C4-2B (cell line): ENCODE measurements at regions not wholly inside any gene's neighbourhood (a gene's known extent, or its start where the extent isn't known, plus 50 kb on each side); places are given as distances from the start of the nearest gene placed in this dataset.

Source experiments
- ZFX ChIP-seq: fragments of 450-650 bp; IDR thresholded peaks from 2 replicates; pipeline ENCODE4 v1.6.1; 2017
- TF ChIP-seq, protein P1 (sequence below): fragments of 450-650 bp; conservative IDR thresholded peaks from 2 replicates; pipeline ENCODE4 v1.5.1; 2017; ENCODE audit warnings: mild to moderate bottlenecking

DNA sequence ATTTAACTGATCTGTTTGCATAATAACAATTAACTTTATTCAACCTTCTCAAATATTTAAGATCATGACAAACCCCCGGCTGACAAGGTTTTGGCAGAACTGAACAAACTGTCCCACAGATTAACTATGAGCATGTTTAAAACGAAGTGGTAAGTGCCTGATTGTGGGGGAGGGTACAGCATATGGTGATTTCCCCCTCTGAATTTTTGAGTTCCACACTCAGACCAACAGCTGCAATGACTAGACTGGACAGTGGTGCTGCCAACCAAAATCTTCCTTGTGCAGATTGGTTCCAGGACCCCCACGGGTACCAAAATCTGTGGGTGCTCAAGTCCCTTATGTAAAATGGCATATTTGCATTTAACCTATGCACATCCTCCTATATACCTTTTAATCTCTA lies 449.5 kb downstream of the SHQ1 start:
- TF ChIP-seq, protein P1, sequence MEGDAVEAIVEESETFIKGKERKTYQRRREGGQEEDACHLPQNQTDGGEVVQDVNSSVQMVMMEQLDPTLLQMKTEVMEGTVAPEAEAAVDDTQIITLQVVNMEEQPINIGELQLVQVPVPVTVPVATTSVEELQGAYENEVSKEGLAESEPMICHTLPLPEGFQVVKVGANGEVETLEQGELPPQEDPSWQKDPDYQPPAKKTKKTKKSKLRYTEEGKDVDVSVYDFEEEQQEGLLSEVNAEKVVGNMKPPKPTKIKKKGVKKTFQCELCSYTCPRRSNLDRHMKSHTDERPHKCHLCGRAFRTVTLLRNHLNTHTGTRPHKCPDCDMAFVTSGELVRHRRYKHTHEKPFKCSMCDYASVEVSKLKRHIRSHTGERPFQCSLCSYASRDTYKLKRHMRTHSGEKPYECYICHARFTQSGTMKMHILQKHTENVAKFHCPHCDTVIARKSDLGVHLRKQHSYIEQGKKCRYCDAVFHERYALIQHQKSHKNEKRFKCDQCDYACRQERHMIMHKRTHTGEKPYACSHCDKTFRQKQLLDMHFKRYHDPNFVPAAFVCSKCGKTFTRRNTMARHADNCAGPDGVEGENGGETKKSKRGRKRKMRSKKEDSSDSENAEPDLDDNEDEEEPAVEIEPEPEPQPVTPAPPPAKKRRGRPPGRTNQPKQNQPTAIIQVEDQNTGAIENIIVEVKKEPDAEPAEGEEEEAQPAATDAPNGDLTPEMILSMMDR, result no peak
- TF ChIP-seq ZFX, result no peak
